Activated CD4-positive, alpha-beta T cell treated with anti-CD3 and anti-CD28 coated beads, Interleukin-2, Interleukin-4, amounts not matched to agents 100 ng/mL and 50 ng/mL, durations not matched to agents 16 hours and 8 hours (primary cell): ENCODE measurements at regions not wholly inside any gene's neighbourhood (a gene's known extent, or its start where the extent isn't known, plus 50 kb on each side); places are given as distances from the start of the nearest gene placed in this dataset.

Experiments used
- DNase-seq: peaks from one replicate; pipeline ENCODE4 v3.0.0-alpha.2; 2020; ENCODE audit warnings: low spot score

DNA sequence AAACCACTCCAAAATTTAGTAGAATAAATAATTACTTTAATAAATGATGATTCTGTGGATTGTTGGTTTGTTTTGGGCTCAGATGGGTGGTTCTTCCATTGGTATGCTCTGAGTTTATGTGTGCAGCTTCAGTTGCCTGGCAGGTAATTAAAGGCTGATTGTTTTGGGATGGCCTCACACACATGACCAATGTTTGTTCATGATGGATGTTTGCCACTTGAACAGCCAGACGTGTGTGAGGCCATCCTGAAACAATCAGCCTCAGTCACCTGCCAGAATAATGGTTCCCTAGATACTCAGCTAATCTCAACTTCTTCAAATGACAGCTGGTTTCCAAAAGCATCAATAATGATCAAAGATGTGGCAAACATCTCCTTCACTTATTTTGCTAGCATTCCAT is 352.5 kb upstream of the GULP1 start:
- no peak for DNase-seq

DNA sequence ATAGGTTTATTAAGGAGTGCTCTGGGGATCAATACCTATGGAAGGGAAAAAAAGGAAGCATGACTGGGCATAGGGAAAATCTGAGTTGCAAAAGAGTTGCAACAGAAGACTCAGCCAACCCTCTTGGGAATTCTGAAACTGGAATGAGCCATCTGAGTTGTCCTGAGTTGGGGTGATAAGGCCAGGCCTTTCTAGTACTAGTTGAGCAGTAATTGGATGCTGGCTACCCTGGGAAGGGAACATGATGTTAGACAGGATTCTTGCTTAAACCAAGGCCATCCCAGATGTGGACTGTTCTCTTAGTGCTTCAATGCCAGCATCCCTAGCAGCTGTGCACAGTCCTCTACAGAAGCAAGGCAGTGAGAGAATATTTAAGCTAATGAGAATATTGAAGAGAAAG is 348.8 kb upstream of the GULP1 start:
- DNase-seq, result no peak

DNA sequence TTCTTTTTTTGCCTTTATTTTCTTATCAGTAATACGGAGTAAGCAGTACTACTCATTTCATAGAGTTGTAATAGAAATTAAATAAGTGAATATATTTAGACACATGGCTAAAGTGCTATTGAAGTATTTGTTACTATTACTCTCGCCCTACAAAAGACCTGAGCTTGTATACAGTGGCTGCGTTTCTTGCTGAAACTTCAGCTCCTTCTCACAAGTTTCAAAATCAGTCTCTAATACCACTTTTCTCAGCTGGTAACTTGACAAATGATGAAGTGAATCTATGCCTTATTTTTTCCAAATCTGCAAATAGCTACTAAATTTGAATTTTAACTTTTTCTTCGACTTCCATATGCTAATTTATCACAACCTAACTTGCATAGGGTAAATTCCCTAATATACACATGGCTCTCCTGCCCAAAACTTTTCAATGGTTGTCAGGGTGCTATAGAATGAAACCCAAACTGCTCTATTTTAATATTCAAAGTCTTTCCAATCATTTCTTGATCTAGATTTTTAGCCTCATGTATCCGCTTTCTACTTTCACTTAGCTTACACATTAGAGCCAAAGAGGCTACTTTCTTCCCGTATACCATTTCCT is 347.8 kb upstream of the GULP1 start:
- no peak for DNase-seq

DNA sequence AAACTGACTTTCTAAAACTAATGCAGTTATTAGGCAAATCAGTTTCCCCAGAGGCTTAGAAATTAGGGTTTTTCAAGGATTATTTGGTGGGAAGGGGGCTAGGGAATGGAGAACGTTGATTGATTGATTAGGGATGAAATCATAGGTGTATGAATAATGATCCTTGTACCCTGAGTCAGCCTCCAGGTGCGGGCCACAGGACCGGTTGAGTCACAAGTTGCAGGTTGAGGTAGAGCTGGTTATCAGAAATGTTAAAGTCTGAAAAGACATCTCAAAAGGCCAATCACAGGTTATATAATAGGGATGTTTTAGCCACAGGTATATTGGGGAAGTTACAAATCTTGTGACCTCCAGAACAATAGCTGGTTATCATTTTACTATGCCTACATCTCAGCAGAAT is 341.8 kb upstream of the GULP1 start:
- no peak for DNase-seq

DNA sequence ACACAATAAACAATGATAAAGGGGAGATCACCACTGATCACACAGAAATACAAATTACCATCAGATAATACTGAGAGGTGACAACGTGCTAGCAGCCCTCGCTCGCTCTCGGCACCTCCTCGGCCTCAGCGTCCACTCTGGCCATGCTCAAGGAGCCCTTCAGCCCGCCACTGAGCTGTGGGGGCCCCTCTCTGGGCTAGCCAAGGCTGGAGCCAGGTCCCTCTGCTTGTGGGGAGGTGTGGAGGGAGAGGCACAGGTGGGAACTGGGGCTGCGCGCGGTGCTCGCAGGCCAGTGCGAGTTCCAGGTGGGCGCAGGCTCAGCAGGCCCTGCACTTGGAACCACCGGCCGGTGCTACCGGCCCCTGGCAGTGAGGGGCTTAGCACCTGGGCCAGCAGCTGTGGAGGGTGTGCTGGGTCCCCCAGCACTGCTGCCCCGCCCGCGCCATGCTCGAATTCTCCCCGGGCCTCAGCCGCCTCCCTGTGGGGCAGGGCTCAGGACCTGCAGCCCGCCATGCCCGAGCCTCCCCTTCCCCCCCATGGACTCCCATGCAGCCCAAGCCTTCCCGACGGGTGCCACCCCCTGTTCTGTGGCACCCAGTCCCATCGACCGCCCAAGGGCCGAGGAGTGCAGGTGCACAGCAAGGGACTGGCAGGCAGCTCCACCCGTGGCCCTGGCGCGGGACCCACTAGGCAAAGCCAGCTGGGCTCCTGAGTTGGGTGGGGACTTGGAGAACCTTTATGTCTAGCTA is 340.0 kb upstream of the GULP1 start:
- no peak for DNase-seq

DNA sequence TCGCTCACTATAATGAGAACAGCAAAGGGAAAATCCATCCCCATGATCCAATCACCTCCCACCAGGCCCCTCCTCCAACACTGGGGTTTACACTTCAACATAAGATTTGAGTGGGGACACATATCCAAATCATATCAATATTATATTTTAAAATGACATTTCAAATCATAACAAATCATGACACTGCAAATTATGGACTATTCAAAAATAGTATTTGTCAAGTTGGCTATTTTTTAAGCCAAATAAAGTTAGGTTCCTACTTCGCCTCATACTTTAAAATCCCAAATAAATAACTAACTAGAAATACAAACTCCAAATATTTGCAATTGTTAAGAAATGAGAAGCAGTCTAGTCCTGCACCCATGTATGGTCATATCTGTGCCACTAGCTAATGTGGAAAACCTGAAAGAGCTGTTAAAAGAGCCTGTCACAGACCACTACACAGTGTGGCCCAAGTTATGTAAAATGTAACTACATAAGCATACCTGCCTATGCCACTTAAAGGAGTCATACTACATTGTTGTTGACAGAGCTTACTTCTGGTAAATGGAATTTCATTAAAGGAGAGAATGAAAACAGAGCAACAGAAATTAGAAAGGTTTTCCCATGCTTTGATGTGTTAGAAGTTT is 334.7 kb upstream of the GULP1 start:
- no peak for DNase-seq

DNA sequence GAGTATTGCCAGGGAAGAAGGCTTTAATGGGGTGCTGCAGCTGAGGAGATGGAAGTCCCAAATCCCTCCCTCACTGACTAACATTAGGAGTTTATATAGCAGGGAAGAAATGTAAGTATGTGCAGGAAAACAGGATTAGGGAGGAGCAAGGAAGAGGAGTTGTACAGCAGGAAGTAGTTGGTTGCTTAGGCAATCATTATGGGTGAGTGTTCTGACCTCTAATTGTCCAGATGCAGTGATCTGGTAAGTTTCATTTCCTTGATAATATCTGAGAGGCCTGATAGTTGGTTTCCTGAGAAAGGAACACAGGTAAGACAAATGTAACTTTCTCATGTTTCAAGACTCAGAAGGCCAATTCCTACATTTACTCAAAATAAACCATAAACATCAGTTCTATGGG is 331.9 kb upstream of the GULP1 start:
- DNase-seq, result no peak

DNA sequence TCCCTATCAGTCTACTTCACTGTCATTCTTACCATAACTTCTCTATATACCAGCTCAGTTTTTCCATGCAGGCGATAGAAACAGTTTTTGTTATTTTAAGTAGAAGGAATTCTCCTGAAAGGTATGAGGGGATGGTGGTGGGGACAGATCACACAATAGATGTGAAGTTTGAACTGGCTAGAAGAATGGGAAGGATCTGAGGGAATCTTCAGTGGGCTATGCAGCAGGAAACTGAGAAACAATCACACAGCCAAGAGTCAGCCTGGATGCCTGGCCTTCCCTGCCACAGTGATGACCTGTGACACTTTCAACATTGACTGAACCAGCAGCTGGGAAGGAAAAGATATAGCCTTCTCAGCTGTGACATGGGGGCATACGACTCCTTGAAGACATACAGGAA is 329.1 kb upstream of the GULP1 start:
- DNase-seq, result no peak

DNA sequence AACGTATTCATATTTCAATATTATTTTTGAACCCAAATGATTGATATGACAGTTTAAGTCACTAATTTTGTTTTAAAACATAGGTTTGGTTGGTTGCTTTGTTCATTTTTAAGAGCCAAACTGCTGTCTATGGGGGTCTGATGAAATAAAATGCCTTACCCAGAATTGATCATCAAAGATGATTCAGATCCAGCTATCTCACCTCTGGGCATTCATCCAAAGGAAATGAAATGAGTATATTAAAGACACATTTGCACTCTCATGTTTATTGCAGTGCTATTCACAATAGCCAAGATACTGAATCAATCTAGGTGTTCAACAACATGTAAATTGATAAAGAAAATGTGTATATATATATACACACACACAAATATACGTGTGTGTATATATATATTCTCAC is 326.9 kb upstream of the GULP1 start:
- DNase-seq, result no peak

DNA sequence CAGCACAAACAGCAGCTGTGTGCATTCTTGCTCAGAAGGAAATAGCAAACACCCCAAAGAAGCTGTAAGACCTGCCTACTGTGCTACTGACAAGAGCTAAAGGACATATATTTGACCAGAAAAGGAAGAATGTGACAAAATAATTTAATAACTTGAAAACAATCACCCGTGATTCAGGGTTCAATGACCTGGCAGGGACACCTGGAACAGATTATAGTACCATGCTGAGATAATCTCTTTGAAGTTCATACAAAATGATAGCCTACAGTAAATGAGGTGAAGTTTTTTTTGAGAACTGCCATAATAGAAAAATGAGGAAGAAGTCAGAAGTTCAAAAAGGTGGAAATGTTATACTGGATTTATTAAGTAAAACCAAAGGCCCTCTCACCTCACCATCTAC is 324.8 kb upstream of the GULP1 start:
- DNase-seq, result no peak

DNA sequence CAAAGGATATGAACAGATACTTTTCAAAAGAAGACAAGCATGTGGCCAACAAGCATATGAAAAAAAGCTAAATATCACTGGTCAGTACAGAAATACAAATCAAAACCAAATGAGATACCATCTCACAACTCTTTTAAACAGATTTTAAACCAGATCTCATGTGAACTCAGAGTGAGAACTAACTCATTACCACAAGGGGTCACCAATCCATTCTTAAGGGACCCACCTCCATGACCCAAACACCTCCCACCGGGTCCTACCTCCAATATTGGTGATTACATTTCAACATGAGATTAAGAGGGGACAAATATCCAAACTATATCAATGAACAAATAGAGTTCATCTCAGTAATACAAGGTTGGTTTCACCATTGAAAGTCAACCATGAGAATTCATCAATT is 319.8 kb upstream of the GULP1 start:
- no peak for DNase-seq

DNA sequence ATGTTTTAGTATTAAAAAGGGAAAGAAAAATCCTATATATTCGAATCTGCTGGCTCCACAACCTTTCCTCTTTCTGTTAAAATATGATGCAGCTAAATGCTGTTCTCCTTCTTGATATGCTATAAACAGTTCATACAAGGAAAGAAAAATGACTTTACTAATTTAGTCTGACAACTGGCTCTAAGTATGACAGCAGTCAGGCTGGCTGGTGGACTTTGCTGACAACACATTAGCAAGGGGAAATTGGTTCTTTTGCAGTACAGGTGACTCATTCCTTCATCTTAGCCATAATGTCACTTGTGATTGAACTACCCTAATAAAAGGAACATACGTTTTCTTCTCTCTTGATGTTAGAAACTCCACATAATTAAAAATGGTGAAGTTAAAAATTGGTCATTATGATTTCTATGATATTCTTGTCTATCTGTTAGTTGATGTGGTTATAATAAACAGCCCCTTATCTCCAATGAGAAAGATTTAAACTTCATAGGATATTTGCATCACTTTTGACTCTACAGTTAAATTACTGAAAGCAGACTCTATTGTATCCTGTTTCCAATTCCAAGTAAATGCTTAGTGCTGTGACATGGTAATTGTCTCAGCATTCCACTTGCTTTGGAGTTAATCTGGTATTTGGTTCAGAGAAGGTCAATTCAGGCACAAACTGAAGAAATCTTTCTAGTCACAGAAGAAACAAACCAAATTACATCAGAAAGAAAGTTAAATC is 315.3 kb upstream of the GULP1 start:
- DNase-seq, result no peak

DNA sequence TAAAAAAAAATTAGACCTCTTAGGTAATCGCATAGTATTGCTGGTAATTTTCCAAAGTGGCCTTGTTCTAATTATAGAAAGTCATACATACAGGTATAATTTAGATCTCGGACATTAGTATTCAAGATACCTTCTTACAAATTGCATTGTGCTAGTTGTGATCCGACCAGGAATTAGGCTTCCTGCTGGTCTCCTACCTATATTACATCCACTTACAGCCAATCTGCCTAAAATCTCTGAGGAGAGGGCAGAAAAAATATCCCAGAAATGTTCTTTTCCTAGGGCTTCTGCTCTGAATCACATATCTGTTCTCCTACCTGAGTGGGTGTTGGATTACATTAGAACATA is 314.7 kb upstream of the GULP1 start:
- no peak for DNase-seq

DNA sequence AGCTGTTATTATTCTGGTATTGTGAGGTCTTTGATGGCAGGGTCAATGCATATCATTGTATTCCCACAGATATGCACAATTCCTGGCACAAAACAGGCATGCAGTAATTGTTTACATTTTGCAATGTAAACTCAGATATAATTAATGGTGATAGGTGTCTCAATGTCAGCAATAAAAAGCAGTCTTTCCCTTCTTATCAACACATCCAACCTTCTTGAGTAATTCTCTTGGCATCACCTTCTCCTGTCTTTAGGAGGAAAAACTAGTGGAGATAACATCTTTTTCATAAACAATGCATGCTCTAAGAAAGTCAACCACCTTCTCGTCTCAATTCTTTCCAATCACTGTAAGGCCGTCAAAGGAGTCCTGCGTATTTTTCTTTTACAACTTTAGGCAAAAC is 313.3 kb upstream of the GULP1 start:
- DNase-seq, result no peak

DNA sequence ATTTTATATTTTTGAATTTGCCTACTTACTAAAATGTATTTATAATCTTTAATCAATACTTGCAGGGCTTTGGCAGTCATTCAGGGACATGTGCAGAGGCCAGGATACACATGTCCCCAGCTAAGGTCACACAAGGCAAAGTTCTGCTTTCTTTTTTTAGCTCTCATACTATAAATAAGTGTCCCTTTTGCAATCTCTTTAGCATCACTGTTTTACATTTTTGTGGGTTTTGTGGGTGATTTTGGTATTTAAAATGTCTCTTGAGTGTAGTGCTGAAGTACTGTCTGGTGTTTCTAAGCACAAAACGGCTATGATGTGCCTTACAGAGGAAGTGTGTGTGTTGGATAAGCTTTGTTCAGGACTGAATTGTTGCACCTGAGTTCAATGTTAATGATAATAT is 309.0 kb upstream of the GULP1 start:
- DNase-seq, result no peak

DNA sequence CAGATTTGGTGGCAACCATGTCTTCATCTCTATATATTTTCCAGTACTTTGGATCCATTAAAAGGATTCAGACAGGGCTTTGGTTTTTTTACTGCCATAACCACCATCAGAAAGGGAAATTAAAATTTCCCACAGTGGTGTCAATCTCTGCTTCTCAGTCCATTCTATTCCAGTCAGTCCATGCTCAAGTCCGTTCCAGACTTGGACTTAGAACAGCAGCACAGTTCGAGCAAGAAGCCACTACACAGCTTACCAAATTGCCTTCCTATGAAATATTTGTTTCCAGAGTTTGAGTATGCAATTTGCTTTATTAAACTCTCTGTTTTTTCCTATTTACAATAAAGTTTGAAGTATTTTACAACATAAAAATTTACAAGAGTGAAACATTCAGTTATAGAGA is 306.5 kb upstream of the GULP1 start:
- no peak for DNase-seq

DNA sequence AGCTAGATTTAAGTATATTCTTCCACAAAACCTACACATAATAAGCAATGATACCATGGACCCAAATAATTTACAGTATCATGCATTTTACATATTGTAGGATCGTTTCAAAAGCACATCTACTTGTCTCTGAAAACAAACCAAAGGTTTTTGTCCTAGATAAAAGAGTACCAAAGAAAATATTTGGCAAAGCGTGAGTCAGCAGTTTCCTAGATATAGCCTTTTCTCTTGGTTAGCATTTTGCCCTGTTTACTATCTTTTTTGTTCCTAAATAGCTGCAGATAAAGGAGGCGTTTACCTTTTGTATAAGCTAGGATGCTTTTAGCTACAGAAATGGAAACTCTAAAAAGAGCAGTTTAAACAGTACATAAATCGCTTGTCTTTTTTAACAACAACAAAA is 305.8 kb upstream of the GULP1 start:
- no peak for DNase-seq

DNA sequence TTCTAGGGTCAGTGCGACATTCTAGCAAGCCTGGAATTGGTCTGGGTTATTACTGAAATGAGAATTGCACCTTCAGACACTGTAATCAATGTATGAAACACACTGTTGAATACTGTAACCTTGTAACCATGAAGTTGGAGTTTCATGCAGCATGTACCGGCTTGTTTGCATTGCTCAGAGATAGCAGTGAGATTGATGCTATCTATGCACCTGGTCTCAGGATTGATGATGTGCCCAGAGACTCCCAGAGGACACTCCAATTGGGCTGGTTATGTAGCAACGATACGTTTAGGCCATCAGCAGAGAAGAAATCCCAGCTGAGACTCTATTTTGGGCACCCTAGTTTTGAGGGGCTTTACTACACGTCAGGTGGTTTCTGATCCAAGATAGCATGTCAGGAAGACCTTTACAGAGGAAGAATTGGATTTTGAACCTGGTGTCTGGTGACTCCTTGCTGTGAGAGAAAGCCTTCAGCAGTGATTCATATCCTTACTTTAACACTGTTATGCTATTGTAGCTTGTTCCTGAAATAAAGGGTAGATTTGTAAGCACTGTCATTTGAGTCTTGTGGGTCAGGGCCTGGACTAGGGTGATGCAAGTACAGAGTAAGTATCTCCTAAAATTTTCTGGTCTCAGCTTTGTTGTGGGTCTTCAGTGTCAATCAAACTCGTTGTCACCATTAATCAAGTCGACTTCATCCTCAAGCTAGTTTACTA is 305.1 kb upstream of the GULP1 start:
- DNase-seq, result no peak

DNA sequence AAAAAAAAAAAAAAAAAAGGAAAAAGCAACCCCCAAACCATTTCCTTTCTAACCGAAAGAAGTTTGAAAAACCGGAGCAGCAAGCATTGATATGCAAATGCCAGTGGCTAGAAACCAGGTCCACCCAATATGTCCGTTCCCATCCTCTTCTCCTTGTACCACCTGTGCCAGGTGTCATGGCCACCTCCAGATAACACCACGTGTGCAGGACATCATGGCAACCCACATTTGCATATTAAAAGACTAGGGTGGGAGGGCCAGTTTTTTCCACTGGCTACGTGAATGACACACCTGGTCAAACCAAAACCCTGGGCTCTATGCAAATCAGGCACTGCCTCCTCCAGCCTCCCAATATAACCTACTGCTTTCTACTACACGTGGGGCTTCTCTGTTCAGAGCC is 303.3 kb upstream of the GULP1 start:
- no peak for DNase-seq

DNA sequence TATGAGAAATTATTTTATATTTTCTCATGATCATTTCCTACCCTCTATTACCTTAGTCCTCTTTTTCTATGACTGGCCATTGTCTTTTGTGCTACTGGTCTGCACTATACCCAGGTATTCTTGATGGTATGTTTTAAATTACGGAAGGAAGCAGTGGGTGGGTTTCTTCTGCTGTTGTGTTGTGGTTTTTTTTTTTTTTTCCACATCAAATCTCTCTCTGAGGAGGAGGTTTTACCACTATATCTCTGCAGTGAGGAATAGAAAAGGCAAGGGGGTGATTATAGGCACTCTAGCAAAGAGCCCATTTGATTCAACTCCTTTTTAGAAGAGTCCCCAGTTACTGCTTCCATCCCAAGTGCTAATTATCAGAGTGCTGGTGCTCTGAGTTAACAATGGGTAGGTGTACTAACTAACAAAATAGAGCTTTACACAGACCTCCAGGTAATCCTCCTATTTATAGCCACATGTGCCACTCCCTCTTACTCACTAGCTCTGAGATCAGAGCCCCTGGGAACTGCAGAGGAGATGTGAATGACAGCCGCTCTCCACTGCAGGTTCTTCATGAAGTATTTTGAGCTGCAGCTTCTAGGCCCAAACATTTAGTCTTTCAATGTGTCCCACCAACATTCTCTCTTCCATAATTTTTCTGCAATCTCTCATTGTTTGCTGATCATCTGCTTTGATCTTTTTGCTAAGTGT is 301.6 kb upstream of the GULP1 start:
- no peak for DNase-seq

DNA sequence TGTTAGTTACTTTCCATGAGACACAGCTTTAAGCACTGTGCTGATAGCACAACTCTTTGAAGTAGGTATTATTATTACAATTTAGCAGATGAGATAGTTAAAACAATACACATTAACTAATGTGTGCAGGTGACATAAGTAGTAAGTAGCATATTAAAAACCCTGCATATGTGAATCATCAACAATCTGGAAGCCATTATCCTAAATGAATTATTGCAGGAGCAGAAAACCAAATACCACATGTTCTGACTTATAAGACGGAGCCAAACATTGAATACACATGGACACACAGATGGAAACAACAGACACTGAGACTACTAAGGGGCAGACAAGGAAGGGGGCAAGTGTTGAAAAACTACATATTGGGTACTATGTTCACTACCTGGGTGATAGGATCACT is 300.3 kb upstream of the GULP1 start:
- no peak for DNase-seq
